Right lobe of liver (tissue), 6 donors: ENCODE measurements at regions not wholly inside any gene's neighbourhood (a gene's known extent, or its start where the extent isn't known, plus 50 kb on each side); places are given as distances from the start of the nearest gene placed in this dataset.

Experiments used
- ATAC-seq, 4 donors: fragments of 200-7000 bp; cut with Tn5 transposase; one replicate each; pipeline ENCODE4 v1.9.1; 2020; ENCODE audit warnings: mild to moderate bottlenecking in 4 of 4, moderate library complexity in 4 of 4
- DNase-seq, 3 donors: peaks; one replicate each; pipeline ENCODE4 v3.0.0-alpha.2; 2020
- H3K27ac ChIP-seq, 3 donors: fragments of 200-600 bp; one replicate each; pipeline ENCODE4 v1.8.0; 2022
- H3K27me3 ChIP-seq, 2 donors: fragments of 200-600 bp; one replicate each; pipeline ENCODE4 v1.8.0; 2022
- H3K36me3 ChIP-seq, 4 donors: fragments of 200-600 bp; sonication (generic) in 1 of 4; one replicate each; pipeline versions ENCODE4 v1.5.1 to v1.8.0; 2017 to 2022; ENCODE audit warnings: control low read depth in 1 of 4
- H3K4me1 ChIP-seq, 4 donors: fragments of 200-600 bp; sonication (generic) in 1 of 4; one replicate each; pipeline versions ENCODE4 v1.5.1 to v1.8.0; 2017 to 2022; ENCODE audit warnings: control low read depth in 1 of 4
- H3K4me3 ChIP-seq, 3 donors: fragments of 200-600 bp; one replicate each; pipeline ENCODE4 v1.8.0; 2022
- H3K9me3 ChIP-seq, 4 donors: fragments of 200-600 bp; sonication (generic) in 1 of 4; one replicate each; pipeline versions ENCODE4 v1.5.1 to v1.8.0; 2017 to 2022; ENCODE audit warnings: control low read depth in 1 of 4
- CTCF ChIP-seq, 4 donors: fragments of 200-600 bp in 3 of 4; fragments of 450-650 bp in 1 of 4; IDR thresholded peaks; one replicate each; pipeline versions ENCODE4 v1.5.1 to v1.8.0; 2016 to 2022; ENCODE audit warnings: antibody characterized with exemption in 4 of 4, mild to moderate bottlenecking in 2 of 4
- POLR2A ChIP-seq: fragments of 450-650 bp; IDR thresholded peaks from one replicate; pipeline ENCODE4 v1.6.1; 2017; ENCODE audit warnings: antibody characterized with exemption, mild to moderate bottlenecking
- WGBS: methylation state at CpG from one replicate; pipeline ENCODE4 v1.1.6; 2018; ENCODE audit warnings: low coverage, low lambda C conversion rate; ENCODE audit not compliant: insufficient coverage; ENCODE audit errors: missing lambda C conversion rate; 5-methylcytosine and 5-hydroxymethylcytosine counted together
- intact Hi-C, 2 donors: fragments of 100-400 bp; cut with DNase I; formaldehyde crosslinking; loops; one replicate each; pipeline versions ENCODE4 v1.11.2 to v1.14.1; 2022
- donor health status: DM: no; HTN: yes; CAD: no.
- donor health status: DM: no; HTN: no; CAD: no.
- donor health status: DM: no; HTN: no; CAD: no.
- donor health status: DM: no; HTN: yes; CAD: no.
- donor health status: DM: no; HTN: yes; CAD: no.

GRCh38 chr4:26212528-26212927 is 108.3 kb upstream of the RBPJ start:
- Histone ChIP-seq H3K9me3 (no peaks in the 10 kb centered on the region), H3K4me3 (no peak overlapping the region), H3K36me3 (no peaks in the 10 kb centered on the region), H3K27me3 (no peaks in the 10 kb centered on the region), H3K27ac (no peak overlapping the region), H3K4me1 (no peaks in the 10 kb centered on the region)
- intact Hi-C loops = no loop called here
- WGBS = 62% methylated on average over 2 of the region's 2 CpGs
- TF ChIP-seq CTCF (IDR thresholded peaks at IDR 0.05) = no peak
- no peak for TF ChIP-seq POLR2A
- ATAC-seq = no peak
- no peak for DNase-seq

GRCh38 chr4:26213317-26213716 is 107.5 kb upstream of the RBPJ start:
- intact Hi-C loops = no loop called here
- Histone ChIP-seq H3K27me3 (no peaks in the 10 kb centered on the region), H3K4me3 (no peak overlapping the region), H3K9me3 (no peaks in the 10 kb centered on the region), H3K27ac (no peak overlapping the region), H3K36me3 (no peaks in the 10 kb centered on the region), H3K4me1 (no peaks in the 10 kb centered on the region)
- ATAC-seq (no peak), DNase-seq (no peak)
- TF ChIP-seq CTCF (IDR thresholded peaks at IDR 0.05) (no peak), POLR2A (no peak)
- WGBS = 89% methylated on average over 1 of the region's 1 CpG

GRCh38 chr4:26214994-26215393 is 105.8 kb upstream of the RBPJ start:
- H3K27me3 ChIP-seq = no peaks in the 10 kb centered on the region
- ATAC-seq = no peak
- TF ChIP-seq POLR2A (no peak), CTCF (IDR thresholded peaks at IDR 0.05) (no peak)
- no peaks in the 10 kb centered on the region for H3K9me3 ChIP-seq
- no peaks in the 10 kb centered on the region for H3K36me3 ChIP-seq
- H3K27ac ChIP-seq = no peak overlapping the region
- DNase-seq = no peak
- H3K4me3 ChIP-seq = no peak overlapping the region
- H3K4me1 ChIP-seq = no peaks in the 10 kb centered on the region
- intact Hi-C loops = no loop called here

- DNase-seq = no peak
- 68% methylated on average over 3 of the region's 7 CpGs for WGBS
- H3K9me3 ChIP-seq = no peaks in the 10 kb centered on the region
- no peak for ATAC-seq
- TF ChIP-seq POLR2A (no peak), CTCF (IDR thresholded peaks at IDR 0.05) (no peak)
- H3K27me3 ChIP-seq = no peaks in the 10 kb centered on the region
- H3K27ac ChIP-seq = no peak overlapping the region
- H3K4me3 ChIP-seq = no peak overlapping the region
- no peaks in the 10 kb centered on the region for H3K4me1 ChIP-seq
- intact Hi-C loops = no loop called here
- no peaks in the 10 kb centered on the region for H3K36me3 ChIP-seq
These were observed 105.1 kb upstream of the RBPJ start for GRCh38 chr4:26215725-26216124.

GRCh38 chr4:26217481-26217880 is 103.3 kb upstream of the RBPJ start:
- Histone ChIP-seq H3K27me3 (no peaks in the 10 kb centered on the region), H3K4me1 (no peaks in the 10 kb centered on the region), H3K4me3 (no peak overlapping the region), H3K27ac (no peak overlapping the region), H3K36me3 (no peaks in the 10 kb centered on the region), H3K9me3 (no peaks in the 10 kb centered on the region)
- no peak for TF ChIP-seq CTCF (IDR thresholded peaks at IDR 0.05)
- TF ChIP-seq POLR2A = no peak
- 79% methylated on average over 6 of the region's 6 CpGs for WGBS
- no peak for ATAC-seq
- intact Hi-C loops = no loop called here
- no peak for DNase-seq
